ENCODE measurements at regions not wholly inside any gene's neighbourhood (a gene's known extent, or its start where the extent isn't known, plus 50 kb on each side); places are given as distances from the start of the nearest gene placed in this dataset.

DNA sequence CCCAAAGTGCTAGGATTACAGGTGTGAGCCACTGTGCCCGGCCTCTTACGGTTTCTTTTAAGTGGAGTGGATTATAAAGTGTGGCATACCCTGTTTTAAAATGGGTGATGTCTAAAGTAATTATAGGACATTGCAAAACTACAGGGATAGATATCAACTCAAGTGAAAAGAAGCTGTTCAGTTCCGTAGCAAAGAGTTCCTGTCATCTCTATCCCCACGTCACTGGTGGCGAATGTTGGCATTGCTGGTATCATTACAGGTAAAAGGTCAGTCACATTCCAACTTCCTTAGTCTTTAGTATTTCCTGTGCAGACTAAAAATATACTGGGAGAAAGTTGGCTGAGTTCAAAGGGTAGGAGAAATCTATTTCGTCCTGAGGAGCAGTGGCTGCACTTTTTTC is 95.6 kb upstream of the SLC38A2 start:
- Histone ChIP-seq H3K4me3 (ENCODE audit: low read depth, low read length) (no peak overlapping the region), H3K36me3 (no peaks in the 10 kb centered on the region), H3K9me3 (no peaks in the 10 kb centered on the region), H3K4me1 (peaks cover 15% of the 10 kb centered on the region), H3K27me3 (no peaks in the 10 kb centered on the region)
- no peak for DNase-seq
- TF ChIP-seq, protein P1, sequence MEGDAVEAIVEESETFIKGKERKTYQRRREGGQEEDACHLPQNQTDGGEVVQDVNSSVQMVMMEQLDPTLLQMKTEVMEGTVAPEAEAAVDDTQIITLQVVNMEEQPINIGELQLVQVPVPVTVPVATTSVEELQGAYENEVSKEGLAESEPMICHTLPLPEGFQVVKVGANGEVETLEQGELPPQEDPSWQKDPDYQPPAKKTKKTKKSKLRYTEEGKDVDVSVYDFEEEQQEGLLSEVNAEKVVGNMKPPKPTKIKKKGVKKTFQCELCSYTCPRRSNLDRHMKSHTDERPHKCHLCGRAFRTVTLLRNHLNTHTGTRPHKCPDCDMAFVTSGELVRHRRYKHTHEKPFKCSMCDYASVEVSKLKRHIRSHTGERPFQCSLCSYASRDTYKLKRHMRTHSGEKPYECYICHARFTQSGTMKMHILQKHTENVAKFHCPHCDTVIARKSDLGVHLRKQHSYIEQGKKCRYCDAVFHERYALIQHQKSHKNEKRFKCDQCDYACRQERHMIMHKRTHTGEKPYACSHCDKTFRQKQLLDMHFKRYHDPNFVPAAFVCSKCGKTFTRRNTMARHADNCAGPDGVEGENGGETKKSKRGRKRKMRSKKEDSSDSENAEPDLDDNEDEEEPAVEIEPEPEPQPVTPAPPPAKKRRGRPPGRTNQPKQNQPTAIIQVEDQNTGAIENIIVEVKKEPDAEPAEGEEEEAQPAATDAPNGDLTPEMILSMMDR (IDR thresholded peaks at IDR 0.05; ENCODE audit: low read depth, low read length), result no peak

DNA sequence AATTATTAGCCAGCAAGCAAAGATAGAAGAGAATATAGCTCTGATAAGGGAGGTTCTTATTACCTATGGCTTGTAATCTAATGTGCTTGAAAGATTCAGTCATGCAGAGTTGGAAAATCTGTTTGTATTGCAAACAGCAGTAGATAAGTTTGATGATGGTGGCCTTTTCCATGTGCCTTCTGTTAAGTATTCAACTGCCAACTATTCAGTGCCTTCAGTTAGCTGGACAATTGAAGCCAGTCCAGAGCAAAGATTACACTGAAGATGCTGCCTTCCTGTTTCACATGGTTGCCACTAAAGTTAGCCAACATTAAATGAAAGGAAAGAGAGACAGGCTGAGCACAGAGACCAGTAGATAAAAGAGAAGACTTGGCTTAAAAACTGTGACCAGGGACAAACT is 92.7 kb upstream of the SLC38A2 start:
- Histone ChIP-seq H3K36me3 (no peaks in the 10 kb centered on the region), H3K27me3 (no peaks in the 10 kb centered on the region), H3K4me1 (peaks cover 3% of the 10 kb centered on the region; the same call in 1 of the 2 replicates), H3K4me3 (ENCODE audit: low read depth, low read length) (no peak overlapping the region), H3K9me3 (no peaks in the 10 kb centered on the region)
- TF ChIP-seq, protein P1 (IDR thresholded peaks at IDR 0.05; ENCODE audit: low read depth, low read length), result no peak
- no peak for DNase-seq

DNA sequence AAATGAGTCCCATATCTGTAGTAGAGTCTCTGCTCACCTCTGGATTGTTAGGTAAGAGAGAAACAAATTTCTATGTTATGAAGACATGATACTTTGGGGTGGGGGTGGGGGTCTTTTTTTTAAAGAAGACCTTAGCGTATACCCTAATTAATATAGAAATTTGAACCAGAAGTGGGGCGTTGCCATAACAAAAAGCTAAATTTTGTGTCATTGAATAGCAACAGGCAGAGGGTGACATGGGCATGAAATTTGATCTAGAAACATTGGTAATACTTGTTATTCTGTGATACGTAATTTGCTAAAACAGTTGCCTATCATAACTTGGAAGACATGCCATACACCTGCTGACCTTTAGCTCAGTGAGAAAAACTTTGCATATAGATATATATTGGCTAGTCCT is 92.3 kb upstream of the SLC38A2 start:
- DNase-seq, result no peak
- Histone ChIP-seq H3K4me3 (ENCODE audit: low read depth, low read length) (no peak overlapping the region), H3K9me3 (no peaks in the 10 kb centered on the region), H3K4me1 (no peaks in the 10 kb centered on the region), H3K36me3 (no peaks in the 10 kb centered on the region), H3K27me3 (no peaks in the 10 kb centered on the region)
- TF ChIP-seq, protein P1 (IDR thresholded peaks at IDR 0.05; ENCODE audit: low read depth, low read length), result no peak

DNA sequence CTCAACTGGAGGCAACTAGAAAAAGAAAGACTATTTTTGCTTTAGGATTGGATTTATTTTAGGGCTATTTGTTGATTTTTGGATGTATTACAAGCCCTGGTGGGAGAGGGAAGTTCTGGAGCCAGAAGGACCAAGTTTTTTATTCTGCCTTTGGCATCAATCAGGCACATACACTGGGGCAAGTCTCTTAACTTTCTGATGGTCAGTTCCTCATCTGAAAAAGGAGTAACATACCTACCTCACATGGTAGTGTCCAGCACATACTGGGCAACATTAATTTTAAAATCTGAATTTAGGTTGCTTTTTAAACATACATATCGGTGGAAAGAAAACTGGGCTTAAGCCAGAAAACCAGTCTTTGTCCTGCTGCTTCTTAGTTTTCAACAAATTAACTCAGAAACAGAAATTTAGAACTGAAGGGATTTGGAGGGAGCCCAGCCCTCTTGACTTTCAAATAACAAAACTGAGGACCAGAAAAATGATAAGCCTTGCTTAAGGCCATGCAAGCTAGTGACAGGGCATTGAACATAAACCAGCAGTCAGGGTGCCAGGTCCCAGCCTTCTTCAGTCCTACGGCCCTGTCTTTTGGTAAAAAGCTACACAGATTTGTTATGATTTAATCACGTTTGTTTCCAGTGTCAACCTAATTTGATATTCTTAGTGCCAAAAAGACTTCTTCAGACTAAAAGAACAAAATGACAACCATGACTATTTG is 90.2 kb upstream of the SLC38A2 start:
- Histone ChIP-seq H3K4me3 (ENCODE audit: low read depth, low read length) (no peak overlapping the region), H3K36me3 (no peaks in the 10 kb centered on the region), H3K27me3 (no peaks in the 10 kb centered on the region), H3K9me3 (no peaks in the 10 kb centered on the region), H3K4me1 (no peaks in the 10 kb centered on the region)
- TF ChIP-seq, protein P1 (IDR thresholded peaks at IDR 0.05; ENCODE audit: low read depth, low read length), result no peak
- DNase-seq, result no peak

DNA sequence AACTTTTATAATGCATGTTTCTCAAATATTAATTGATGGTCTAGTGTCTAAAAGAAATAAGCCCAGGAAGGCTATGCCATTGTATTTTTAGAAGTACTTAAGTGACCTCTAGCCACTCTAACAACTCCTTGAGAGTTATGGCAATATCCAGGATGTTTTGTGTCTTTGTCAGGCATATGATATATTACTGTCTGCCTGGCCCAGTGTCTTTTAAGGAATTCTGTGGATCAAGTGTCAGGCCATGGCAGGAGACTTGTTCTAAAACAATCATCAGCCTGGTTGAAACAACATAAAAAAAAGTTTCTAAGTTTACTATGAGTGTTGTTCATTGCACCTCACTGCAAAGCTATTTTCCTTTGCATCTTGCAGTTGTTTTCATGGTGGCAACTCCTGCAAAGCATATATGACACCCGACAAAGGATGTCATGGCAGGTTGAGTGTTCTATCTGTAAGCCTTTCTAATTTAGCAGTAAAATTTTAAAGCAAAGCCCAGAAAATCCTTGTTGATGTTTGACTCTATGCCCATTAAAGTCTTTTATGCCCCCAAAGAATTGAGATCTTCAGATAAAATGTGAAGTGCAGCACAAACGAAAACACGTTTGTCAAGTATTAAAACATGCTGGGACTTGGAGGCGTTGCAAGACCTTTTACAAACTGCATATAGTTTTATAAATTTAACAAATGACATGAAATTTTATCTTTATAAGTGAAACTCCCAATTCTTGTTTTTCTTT is 89.5 kb upstream of the SLC38A2 start:
- Histone ChIP-seq H3K4me1 (no peaks in the 10 kb centered on the region), H3K4me3 (ENCODE audit: low read depth, low read length) (no peak overlapping the region), H3K27me3 (no peaks in the 10 kb centered on the region), H3K9me3 (no peaks in the 10 kb centered on the region), H3K36me3 (no peaks in the 10 kb centered on the region)
- DNase-seq, result no peak
- TF ChIP-seq, protein P1 (IDR thresholded peaks at IDR 0.05; ENCODE audit: low read depth, low read length), result no peak

DNA sequence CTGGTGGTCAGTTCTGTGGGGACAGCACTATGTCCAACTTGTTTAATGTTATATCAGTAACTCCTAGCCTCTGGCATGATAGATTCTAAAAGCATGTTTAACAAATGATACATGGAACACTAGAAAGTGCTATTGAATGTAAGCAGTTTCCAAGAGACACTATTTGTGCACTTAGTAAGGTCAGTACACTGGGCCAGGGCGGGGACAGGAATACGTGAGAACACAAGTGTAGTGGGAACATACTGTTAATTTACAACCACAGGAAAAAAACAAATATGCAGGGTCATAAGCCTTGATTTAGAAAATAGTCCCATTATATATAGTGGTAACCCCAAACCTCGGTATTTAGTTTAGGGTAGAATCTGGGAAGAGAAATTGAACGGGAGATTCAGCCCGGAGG is 88.9 kb upstream of the SLC38A2 start:
- Histone ChIP-seq H3K4me1 (no peaks in the 10 kb centered on the region; the same call in 1 of the 2 replicates), H3K4me3 (ENCODE audit: low read depth, low read length) (no peak overlapping the region), H3K9me3 (no peaks in the 10 kb centered on the region), H3K27me3 (no peaks in the 10 kb centered on the region), H3K36me3 (no peaks in the 10 kb centered on the region)
- no peak for DNase-seq
- TF ChIP-seq, protein P1 (IDR thresholded peaks at IDR 0.05; ENCODE audit: low read depth, low read length), result no peak
